ENCODE measurements at regions not wholly inside any gene's neighbourhood (a gene's known extent, or its start where the extent isn't known, plus 50 kb on each side); places are given as distances from the start of the nearest gene placed in this dataset.

DNA sequence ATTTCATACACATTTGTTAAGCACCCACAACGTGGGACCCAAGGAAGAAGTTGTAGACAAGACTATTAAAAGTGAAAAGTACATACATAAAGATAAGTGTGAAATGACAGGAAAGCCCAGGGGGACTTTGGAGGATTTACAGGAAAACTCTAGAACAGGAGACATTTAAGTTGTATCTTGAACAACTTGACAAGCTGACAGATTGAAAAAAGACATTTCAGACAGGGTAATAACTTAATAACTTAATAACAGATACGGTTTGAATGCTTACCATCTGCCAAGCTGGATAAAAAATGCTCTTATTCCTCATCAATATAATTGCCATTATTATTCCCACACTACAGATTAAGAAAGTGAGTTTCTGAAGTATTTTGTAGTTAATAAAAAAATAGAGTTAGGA is 229.7 kb upstream of the SYT10 start:
- no peak for DNase-seq (ENCODE audit: extremely low spot score)
- ChIA-PET POLR2A (no interaction called here), CTCF (no interaction called here)
- TF ChIP-seq, protein P1, sequence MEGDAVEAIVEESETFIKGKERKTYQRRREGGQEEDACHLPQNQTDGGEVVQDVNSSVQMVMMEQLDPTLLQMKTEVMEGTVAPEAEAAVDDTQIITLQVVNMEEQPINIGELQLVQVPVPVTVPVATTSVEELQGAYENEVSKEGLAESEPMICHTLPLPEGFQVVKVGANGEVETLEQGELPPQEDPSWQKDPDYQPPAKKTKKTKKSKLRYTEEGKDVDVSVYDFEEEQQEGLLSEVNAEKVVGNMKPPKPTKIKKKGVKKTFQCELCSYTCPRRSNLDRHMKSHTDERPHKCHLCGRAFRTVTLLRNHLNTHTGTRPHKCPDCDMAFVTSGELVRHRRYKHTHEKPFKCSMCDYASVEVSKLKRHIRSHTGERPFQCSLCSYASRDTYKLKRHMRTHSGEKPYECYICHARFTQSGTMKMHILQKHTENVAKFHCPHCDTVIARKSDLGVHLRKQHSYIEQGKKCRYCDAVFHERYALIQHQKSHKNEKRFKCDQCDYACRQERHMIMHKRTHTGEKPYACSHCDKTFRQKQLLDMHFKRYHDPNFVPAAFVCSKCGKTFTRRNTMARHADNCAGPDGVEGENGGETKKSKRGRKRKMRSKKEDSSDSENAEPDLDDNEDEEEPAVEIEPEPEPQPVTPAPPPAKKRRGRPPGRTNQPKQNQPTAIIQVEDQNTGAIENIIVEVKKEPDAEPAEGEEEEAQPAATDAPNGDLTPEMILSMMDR (IDR thresholded peaks at IDR 0.05; ENCODE audit: control extremely low read depth, extremely low read depth, low read depth, missing control alignments): no peak

DNA sequence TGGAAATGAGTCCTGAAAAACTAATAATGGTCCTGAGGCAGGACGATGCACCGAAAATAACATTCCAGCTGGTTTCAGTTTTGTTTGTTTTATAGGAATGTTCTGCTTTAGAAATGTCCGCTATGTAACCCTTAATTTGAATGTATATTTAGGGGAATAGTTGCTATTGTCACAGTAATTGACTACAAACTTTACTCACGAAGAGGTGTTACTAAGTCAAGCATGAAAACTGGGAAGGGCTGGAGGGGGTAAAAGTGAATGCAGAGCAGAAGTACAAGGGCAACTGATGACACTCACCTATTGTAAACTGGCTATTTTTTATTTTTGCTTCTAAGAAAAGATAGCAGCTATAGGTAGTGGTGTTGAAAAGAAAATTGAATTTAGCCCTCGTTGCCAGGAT is 230.7 kb upstream of the SYT10 start:
- ChIA-PET POLR2A (no interaction called here), CTCF (no interaction called here)
- TF ChIP-seq, protein P1 (IDR thresholded peaks at IDR 0.05; ENCODE audit: control extremely low read depth, extremely low read depth, low read depth, missing control alignments): no peak
- DNase-seq (ENCODE audit: extremely low spot score): no peak

DNA sequence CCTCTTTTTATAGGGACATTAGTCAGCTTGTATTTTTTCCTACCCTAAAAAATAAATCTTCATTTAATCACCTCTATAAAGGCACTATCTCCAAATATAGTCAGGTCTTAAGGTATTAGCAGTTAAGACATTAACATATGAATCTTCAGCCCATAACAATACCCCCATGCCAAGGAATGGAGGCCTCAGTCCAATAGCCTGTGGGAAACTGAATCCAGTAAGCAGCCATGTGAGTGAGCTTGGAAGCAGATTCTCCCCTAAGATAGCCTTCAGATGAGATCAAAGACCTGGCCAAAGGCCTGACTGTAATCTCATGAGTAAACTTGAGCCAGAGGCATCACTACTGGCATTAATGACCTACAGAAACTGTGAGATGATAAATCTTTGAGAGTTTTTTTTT is 232.1 kb upstream of the SYT10 start:
- no peak for DNase-seq (ENCODE audit: extremely low spot score)
- TF ChIP-seq, protein P1 (IDR thresholded peaks at IDR 0.05; ENCODE audit: control extremely low read depth, extremely low read depth, low read depth, missing control alignments): no peak
- ChIA-PET POLR2A (no interaction called here), CTCF (no interaction called here)

DNA sequence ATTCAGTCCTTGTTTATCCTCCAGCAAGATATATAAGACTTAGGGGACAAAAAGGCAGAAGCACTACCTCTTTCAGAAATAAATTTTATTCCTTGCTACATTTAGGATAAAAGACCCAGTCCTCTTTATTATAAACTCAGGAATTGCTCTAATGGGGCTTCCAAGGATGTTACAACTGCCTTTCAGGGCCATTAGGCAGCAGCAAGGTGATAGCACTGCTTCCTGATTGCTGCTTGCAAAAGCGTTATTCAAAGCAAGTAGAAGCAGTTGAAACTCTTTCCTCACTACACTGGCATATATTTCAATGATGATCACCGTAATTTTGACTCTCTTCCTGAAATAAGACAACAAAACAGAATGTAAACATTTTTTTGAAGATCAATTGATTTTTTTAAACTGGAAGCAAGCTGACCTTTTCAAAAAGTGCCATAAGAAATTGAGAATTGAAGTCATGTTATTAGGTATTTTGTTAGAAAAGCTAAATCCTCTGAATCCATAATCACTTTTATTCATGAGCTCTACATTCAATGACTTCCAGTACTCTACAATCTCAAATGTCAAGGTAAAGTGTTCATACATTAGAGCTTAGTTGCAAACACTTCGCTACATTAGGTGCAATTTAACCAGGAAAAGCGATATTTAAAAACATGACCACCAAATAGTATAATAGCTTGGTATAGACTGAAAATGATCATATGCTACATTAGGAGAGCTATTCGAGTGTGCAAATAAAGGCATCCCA is 233.4 kb upstream of the SYT10 start:
- ChIA-PET POLR2A (no interaction called here), CTCF (interaction anchor here (1.4 kb wide), 1 partner anchor 53 kb away, joined by 3 read pairs; no protein-coding TSS in a partner anchor)
- TF ChIP-seq, protein P1 (IDR thresholded peaks at IDR 0.05; ENCODE audit: control extremely low read depth, extremely low read depth, low read depth, missing control alignments): no peak
- DNase-seq (ENCODE audit: extremely low spot score): no peak

DNA sequence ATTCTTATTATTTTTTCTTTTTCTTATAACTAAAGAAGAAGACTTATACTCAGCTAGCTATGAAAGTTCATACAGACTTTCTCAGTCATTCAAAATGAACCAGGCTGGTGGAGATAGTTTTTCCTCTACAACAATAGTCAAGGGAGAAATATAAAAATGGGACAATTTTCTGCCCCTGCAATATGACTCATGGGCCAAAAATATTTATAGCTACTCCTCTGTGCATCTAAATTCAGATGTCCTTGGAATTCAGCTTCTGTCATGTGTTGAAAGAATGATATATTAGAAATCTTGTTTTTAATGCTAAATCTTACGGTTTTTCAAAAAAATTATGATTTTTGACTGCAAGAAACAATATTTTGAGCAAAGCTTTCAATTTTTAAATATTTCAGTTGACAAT is 237.2 kb upstream of the SYT10 start:
- no peak for DNase-seq (ENCODE audit: extremely low spot score)
- ChIA-PET CTCF (no interaction called here), POLR2A (no interaction called here)
- TF ChIP-seq, protein P1 (IDR thresholded peaks at IDR 0.05; ENCODE audit: control extremely low read depth, extremely low read depth, low read depth, missing control alignments): no peak

DNA sequence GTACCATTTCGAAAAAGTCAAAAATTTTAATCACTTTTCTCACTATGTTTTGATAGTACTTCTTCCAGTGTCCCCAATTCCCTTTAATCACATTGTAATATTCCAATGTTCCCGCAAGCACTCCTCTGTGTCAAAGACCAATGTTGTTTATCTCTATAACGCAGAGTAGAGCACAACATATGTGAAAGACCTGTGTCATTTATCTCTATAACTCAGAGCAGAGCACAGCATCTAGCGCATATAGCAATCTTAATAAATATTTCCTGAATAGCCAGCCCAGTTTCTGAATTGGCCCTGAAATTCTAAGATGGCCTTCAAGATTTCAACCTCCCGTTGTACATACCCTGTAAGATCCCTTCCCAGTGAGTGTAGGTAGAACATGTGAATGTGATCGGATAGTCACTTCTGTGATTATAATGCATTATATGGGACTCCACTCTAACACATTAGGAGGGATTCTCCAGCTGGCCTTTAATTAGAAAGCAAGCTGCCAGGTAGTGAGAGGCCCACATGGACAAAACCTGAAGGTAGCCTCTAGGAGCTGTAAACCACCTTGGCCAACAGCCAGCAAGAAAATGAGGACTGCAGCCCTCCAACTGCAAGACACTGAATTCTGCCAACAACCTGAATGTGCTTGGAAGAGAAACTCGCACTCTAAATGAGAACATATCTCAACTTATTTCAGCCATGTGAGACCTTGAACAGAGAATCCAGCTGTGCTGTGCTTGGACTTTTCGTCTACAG is 238.8 kb upstream of the SYT10 start:
- ChIA-PET CTCF (no interaction called here), POLR2A (no interaction called here)
- DNase-seq (ENCODE audit: extremely low spot score): no peak
- TF ChIP-seq, protein P1 (IDR thresholded peaks at IDR 0.05; ENCODE audit: control extremely low read depth, extremely low read depth, low read depth, missing control alignments): no peak

All from GM10248 (cell line).